ENCODE measurements at regions not wholly inside any gene's neighbourhood (a gene's known extent, or its start where the extent isn't known, plus 50 kb on each side); places are given as distances from the start of the nearest gene placed in this dataset.
"Not testable (repeated sequence)": the region's sequence is repeated elsewhere in the genome, so short reads cannot be mapped to it uniquely, and the experiment has no call there.

DNA sequence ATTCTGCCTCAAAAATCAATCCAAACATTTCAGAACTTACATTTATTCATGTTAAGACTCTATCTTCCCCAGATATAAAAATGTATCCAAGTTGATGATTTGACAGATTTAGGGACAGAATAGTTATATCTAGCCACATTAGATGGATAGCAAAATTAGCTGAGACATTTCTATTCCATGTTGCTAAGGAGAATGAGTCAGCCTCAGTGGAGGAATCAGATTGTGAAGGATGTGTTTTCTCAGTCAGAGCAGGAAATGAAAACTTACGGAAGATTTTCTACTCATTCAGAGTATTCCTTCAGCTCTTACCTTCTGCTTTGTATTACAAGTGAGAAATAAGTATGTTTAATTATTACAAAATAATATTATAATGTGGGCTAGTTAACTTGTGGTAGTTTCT is 556.3 kb upstream of the ANO3 start:
- DNase-seq: no peak

DNA sequence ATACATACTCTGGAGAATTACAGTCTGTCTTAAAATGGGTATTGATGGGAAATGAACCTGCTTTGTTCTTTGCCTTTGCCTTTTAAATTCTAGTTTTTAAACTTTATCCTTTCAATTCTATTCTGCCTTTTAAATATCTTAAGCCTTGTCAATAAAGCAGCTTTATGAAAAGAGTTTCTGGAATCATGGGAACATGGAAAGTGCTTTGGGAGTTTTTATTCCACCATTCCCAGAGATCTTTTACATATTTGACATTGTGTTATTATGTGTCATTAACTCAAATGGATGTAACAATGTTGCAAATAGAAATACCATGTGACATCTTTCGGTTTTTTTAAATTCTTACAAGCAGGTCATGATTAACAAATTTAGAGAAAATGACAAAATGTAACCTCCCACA is 555.7 kb upstream of the ANO3 start:
- no peak for DNase-seq

DNA sequence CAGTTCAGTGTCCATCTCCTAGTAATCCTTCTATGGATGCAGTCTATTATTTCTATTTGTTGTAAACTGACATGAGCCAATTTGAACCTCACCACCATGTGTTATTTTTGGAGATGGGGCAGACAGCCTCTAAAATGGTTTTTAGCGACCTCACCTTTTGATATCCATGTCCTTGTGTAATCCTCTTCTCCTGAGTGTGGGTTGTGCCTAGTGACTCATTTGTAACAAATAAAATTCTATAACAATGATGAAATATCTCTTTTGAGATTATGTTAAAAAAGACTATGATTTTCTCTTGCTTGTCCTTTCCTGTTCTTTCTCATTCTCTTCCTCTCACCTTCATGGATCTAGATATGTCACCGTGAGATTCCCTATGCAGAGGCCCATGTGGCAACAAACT is 554.6 kb upstream of the ANO3 start:
- no peak for DNase-seq

DNA sequence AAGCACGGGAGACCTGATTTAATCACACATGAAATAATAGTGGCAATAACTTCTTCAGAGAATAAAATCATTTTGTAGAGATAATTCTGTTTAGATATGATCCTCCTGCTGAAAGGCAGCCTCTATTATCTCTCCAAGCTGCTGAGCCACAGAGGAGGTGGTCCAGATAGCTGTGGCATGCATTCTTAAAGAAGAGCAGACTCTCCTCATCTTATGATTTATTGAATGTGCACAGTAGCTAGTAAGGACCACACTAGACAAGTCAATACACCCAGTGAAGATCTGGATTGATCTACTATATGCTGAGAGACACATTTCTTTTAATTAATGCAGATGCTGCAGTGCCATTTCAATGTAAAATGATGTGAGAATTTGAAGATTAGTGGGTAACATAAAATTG is 552.9 kb upstream of the ANO3 start:
- no peak for DNase-seq

DNA sequence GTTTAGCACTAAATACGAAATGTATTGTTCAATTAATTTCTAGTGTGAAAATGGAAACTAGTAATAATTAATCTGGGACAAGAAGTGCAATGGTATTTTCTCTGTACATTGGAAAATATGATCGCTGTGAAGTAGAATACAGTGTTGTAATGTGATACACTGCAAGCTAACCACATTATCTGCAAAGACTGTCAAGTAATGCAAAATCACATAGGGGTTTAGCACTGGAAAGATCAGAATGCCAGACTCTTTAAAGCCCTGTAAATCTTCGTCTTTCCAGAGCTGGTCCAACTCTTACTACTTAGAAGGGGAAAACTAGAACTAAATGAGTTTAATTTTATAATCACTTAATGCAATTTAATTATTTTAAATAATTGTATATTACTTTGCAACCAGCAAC is 544.5 kb upstream of the ANO3 start:
- DNase-seq: peak; percentile 52

DNA sequence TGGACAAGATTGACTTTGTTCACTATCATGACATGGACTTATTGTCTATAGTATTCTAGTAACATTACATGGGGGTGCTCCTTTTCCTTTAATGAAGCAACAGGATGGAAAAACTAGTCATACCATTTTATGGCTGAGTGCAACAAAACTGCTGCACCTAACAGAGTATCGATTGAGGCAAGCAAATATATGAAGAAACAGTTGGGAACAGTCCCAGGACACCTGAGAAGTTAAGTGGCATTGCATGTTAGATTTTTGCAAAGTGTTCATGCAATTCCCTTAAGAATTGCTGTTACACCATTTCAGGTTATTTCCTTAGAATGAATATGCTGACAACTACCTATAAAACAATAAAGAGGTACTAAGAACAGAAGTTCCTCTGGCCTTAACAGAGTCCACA is 541.5 kb upstream of the ANO3 start:
- no peak for DNase-seq

DNA sequence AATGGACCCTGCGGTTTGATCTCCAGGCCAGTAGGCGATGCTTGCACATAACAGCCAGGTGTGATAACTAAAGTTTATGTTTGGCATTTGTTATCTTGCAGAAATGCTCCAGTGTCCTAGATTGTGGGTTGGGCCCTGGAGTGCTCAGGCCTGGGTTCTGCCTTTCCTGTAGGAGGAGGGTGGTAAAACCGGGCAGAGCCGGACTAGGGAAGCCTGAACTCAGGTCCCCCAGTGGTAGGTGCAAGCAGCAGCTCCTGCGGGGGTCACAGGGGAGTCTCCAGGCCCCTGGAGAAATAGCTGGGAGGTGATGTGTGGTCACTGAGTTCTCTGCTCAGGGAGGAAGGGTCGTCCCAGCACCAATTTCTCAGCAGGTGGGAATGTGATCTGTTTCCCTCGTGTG is 538.3 kb upstream of the ANO3 start:
- DNase-seq: no peak

DNA sequence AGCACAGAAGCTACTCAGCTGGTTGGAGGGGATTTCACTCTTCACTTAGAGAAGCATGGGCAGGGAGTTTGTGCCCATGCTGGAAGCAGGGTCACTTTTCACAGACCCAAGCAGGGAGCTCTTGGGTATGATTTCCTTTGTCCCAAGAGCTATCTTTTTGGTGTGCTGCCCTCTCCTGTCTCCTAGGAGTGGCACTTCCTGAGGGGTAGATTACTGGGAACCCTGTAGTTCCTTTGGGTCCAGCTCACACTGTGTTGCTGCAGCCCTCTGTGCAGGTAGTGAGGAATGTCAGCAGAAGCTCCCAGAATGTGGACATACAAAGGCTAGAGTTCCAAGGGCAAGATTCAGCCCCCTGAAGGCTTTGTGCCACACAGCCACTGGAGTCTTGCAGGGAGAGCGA is 537.1 kb upstream of the ANO3 start:
- no peak for DNase-seq

DNA sequence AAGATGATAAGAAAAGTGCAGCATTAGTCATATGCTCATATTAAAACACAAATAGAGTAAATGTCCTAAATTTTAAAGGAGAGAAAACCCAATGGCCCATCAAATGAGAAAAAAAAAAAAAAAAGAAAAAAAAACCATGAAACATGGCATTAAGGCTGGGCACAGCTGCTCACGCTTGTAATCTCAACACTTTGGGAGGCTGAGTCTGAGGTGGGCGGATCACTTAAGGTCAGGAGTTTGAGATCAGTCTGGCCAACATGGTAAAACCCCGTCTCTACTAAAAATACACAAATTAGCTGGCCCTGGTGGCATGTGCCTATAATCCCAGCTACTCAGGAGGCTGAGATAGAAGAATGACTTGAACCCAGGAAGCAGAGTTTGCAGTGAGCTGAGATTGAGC is 515.5 kb upstream of the ANO3 start:
- no peak for DNase-seq

DNA sequence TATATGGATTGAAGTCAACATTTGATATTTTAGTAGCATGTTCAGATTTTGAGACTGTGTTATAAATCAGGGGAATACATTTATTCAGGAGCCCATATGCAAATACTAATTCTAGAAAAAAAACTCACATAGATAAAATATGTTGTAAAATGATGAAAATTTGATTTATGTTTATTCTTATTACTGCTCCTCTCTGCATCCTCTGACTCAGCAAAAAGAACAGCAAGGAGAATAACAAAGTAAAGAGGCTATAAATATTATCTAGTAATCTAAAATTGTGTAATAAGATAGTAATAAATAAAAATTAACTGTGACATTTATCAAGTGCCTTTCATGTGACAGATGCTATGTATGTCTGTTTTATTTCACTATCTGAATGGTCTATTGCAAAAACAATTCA is 507.2 kb upstream of the ANO3 start:
- no peak for DNase-seq

DNA sequence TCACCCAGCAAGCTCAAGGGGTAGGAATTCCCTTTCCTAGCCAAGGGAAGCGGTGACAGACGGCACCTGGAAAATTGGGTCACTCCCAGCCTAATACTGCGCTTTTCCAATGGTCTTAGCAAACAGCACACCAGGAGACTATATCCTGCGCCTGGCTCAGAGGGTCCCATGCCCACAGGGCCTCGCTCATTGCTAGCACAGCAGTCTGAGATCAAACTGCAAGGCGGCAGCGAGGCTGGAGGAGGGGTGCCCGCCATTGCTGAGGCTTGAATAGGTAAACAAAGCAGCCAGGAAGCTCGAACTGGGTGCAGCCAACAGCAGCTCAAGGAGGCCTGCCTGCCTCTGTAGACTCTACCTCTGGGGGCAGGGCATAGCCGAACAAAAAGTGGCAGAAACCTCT is 500.4 kb upstream of the ANO3 start:
- DNase-seq: not testable (repeated sequence)

DNA sequence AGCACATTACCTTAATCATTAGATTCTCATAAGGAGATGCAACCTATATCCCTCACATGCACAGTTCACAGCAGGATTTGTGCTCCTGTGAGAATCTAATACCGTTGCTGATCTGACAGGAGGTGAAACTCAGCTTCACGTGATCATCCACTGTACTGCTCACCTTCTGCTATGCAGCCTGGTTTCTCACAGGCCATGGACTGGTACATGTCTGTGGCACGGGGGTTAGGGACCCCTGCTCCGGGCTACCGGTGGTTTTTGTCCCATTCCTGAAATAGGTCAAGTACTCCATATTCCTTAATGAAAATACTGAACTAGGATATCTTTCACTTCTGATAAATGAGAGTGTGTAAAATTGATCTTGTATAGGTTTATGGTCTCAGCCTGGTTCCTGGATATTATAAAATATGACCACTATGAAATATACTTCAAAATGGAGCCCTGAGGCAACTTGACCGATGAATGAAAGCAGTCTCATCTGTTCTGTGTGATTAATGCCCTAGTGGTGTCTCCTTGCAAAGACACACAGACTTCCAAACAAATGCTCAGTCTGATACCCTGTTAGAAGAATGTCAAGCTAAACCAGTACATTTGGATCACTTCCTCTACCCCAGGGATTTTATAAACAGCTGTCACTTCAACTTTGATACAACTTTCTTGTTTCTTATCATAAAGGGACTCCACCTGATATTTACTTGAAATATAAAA is 492.9 kb upstream of the ANO3 start:
- DNase-seq: no peak

DNA sequence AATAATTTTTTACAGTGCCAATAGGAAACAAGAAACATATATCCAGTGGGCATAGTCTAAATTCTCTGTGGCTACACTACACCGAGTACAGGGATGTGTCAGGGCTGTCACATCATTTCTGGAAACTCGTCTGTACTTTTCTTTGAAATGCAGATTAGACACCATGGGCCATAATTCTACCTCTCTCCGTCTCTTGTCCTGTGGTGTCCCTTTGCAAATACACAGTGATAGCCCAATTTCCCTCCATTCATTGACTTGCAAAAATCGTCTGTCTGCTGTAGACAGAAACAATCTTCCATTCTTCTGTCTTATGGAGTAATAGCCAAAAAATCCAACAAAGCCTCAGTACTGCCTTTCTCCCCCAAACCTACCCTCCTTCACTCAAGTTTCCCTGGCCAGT is 487.1 kb upstream of the ANO3 start:
- DNase-seq: no peak

DNA sequence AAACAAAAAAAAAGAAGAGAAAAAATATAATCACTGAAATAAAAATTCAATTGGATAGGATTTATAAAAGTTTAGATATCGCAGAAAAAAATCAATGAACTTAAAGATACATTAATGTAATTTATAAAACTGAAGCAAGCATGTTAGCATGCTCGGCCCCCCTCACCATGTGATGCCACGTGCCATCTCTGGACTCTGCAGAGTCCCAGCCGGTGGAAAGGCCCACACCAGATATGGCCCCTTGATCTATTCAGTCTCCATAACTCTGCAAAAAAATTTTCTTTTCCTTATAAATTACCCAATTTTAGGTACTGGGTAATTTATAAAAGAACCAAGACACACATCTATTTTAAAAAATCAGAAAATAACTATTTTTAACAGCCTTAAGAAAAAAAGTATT is 476.0 kb upstream of the ANO3 start:
- DNase-seq: no peak

DNA sequence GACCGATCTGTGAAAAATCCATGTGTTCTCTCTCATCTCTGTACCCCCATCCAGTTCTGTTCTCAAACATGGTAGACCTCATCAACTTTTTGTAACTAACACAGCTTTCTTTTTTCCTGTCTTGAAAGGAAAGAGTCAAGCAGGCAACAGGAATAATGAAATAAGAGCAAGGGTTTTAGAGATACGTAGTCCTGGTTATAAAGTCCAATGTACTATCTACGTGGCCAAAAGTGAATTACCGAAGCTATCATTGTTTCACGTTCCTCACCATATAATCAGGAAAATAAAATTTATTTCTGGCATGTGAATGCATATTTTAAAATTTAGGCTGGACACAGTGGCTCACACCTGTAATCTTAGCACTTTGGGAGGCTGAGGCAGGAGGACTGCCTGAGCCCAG is 472.2 kb upstream of the ANO3 start:
- no peak for DNase-seq

DNA sequence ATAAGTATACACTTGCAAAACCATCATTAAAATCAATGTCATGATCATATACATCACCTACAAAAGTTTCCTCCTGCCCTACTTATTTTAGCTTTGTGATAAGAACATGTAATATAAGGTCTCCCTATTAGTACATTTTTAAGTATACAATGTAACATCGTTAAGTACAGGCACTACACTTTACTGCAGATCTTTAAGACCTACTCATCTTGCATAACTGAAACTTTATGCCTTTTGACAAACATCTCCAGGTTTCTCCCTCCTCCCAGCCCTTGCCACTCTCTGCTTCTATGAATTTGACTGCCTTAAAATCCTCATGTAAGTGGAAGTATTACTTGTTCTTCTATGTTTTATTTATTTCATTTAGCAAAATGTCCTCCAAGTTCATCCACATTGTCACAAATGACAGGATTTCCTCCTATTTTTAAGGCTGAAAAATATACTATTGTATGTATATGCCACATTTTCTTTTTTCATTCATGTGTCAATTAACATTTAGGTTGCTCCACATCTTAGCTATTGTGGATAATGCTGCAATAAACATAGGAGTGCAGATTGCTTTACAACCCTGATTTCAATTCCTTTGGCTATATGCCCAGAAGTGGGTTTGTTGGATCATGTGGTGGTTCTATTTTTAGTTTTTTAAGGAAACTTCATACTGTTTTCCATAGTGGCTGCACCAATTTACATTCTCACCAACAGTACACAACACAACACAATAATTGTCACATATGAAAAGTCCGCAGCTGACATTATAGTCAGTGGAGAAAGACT is 471.1 kb upstream of the ANO3 start:
- peak; percentile 18 for DNase-seq

DNA sequence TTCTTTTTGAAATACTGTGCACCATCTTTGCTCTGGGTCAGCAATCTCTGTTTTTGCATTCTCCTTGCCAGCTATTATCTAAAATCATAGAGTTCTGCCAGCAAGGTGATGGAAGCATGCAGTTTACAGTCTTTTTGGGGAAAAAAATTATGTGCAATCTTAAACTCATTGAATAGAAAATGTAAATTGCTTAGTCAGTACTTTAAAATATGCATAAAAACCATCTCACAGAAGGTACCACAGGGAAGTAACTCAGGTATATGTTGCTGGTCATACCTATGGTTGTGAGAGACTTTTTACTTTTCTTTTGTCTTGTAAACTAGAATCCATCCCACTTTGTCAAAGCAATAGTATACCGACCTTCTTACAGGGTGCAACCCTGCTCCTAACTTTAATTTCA is 469.8 kb upstream of the ANO3 start:
- DNase-seq: no peak

DNA sequence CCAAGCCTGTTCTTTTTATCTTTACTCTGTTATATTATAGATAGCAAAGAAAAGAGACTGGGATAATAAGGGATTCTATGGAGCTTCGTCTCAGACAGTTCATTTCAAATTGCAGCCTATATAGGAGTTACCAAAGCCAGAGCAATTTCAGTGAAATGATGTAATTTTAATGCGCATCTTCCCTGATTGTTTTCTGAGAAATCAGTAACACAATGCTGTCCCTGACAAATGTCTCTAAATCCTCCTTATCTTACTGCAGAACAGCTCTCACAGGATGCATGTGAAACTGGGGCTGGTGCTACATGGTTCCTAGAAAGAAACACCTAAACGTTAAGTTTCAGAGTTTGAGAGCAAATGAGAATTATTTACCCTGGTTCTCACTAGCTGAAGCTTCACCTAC is 467.9 kb upstream of the ANO3 start:
- DNase-seq: no peak

DNA sequence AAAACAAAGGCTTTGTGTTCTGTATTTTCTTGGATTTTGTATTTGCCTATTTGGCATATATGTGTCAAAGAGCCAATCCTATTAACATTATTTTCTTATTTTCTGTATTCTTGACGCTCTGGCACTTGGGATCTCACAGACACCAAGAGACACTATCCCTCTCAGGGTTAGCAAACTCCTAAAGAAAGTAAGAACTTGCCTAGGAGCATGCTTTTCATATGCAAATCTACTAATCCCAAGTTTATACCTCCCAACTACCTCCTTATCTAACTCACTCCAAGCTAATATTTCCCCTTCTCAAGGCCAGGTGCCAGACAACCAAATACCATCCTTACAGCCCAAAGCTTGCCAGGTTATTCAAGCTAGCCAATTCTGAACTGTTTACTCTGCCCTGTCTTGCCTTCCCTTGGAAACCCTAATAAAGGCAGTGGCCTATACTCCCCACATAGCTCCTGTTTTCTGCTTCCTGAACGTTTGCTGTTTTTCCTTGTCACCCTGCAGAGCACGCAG is 455.4 kb upstream of the ANO3 start:
- peak; percentile 10 for DNase-seq

DNA sequence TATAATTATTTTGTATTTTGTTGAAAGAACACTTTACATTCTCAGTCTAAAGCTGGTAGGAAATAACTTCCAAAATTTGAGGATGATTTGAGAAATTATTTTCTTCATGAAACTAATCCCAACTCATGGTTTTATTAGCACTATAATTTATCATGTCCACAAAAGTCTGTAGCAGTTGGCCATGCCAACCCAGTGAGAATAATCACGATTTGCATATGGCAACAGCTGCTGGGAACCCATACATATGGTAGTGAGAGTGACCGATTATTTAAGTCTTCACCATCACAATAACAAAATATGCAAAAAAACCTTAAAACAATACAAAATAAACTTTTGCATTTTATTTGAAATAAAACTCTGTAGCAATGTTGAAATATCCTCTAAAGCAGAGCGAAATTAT is 445.9 kb upstream of the ANO3 start:
- peak; percentile 4 for DNase-seq

DNA sequence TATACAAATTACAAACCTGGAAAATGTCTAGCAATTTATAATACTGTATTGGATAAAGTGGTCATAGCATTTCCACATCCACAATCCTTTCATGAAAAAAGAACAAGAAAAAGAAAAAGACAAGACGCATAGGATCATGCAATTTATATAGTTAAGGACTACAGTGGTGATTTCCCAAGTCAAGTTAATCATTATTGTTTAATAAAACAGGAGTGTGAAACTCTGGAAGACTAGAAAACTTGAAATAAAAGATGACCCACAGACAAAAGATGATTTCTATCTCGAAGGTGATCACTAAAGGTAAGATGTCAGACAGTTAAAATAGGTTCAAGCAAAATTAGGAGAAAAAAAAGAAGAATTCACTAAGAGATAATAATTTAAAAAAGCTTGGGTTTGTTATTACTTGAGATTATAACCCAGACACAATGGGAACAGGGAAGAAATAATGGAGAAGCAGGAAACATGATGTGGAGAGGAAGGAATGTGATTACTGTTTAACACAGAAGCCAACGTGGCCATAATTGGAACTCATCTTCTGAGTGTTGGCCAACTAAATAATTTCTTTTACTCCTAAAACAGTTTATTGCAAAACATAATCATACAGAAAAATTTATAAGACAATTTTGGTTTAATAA is 441.2 kb upstream of the ANO3 start:
- DNase-seq: no peak

DNA sequence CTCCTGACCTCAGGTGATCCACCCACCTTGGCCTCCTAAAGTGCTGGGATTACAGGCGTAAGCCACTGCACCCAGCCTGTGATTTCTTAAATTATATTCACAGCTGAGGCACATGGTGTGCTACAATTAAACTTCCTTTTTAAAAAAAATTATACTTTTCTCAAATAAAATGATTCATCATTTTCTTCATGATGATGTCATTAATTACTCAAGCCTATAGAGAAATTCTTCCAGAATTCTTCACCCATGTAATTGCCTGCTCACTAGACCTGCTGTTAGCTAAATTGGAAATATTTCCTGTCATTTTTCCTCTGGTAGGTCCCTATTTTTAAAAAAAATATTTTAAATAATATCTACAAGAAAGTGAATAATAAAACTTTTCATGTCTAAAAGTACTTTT is 440.0 kb upstream of the ANO3 start:
- DNase-seq: no peak

DNA sequence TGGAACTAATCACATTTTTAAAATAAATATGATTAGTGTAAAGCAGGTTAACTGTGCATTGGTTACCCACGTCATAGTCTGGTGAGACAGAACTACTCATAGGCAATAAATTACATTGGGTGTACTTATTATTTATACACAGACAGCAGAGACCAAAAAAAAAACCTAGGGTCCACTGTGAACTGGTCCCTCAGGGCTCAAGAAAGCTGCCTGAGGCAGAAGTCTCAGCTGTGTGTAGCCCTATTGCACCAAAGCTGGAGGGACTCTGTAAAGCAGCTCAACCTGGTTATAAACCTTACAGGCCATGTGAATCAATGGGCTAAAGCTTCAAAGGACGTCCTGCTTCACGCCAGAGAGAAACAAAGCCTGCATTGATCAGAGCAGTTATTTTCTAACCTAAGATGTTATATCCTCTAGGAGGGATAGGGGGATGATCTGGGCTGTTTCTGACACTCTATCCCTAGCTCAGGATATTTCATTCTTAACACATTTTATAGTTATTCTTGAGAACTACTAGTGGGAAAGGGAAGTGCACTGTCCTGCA is 432.2 kb upstream of the ANO3 start:
- no peak for DNase-seq

DNA sequence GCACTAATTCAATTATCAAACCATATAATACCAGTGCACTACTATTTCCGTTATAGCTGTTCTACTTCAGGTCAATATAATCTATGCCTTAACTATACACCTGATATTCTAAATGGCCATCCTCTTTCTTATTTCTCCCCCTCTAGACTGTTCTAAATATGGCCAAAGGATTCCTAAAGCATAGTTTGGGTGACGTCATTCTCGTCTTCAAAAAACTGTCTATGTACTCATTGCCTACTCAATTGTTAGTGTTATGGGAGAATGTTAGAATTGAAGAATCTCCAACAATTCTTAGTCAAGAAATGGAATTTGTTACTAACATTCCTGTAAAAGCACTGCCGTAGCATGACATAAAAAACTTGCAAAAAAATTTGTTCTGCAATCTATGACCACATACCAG is 431.1 kb upstream of the ANO3 start:
- DNase-seq: no peak

All from NCI-H526 treated with DMSO at 0.1 percent for 48 hours (cell line).